ENCODE measurements at regions not wholly inside any gene's neighbourhood (a gene's known extent, or its start where the extent isn't known, plus 50 kb on each side); places are given as distances from the start of the nearest gene placed in this dataset.
"Not testable (repeated sequence)": the region's sequence is repeated elsewhere in the genome, so short reads cannot be mapped to it uniquely, and the experiment has no call there.

GRCh38 chr5:163569284-163569683 lies 63.9 kb downstream of the MAT2B start:
- no peak for DNase-seq (ENCODE audit: extremely low spot score)
- ChIA-PET CTCF (interaction anchor here (1.2 to 4.2 kb wide), 3 partner anchors 9 to 934 kb away, joined by 3 to 27 read pairs (median 4); no protein-coding TSS in a partner anchor), POLR2A (no interaction called here)
- peak; percentile 10 for TF ChIP-seq CTCF (IDR thresholded peaks at IDR 0.05; ENCODE audit: control extremely low read depth, extremely low read depth, low read depth, missing control alignments)

GRCh38 chr5:163571744-163572143 lies 66.3 kb downstream of the MAT2B start:
- no peak for DNase-seq (ENCODE audit: extremely low spot score)
- ChIA-PET CTCF (interaction anchor here (1.1 kb wide), 1 partner anchor 9 kb away, joined by 5 read pairs; no protein-coding TSS in a partner anchor), POLR2A (no interaction called here)
- no peak for TF ChIP-seq CTCF (IDR thresholded peaks at IDR 0.05; ENCODE audit: control extremely low read depth, extremely low read depth, low read depth, missing control alignments)

- ChIA-PET POLR2A (no interaction called here), CTCF (interaction anchor here (0.9 kb wide), 1 partner anchor 10 kb away, joined by 3 read pairs; no protein-coding TSS in a partner anchor)
- DNase-seq (ENCODE audit: extremely low spot score) = no peak
- TF ChIP-seq CTCF (IDR thresholded peaks at IDR 0.05; ENCODE audit: control extremely low read depth, extremely low read depth, low read depth, missing control alignments) = no peak
Observed at GRCh38 chr5:163574472-163575440, 69.3 kb downstream of the MAT2B start.

- no peak for TF ChIP-seq CTCF (IDR thresholded peaks at IDR 0.05; ENCODE audit: control extremely low read depth, extremely low read depth, low read depth, missing control alignments)
- ChIA-PET CTCF (interaction anchor here (4.4 kb wide), 1 partner anchor 11 kb away, joined by 27 read pairs; no protein-coding TSS in a partner anchor), POLR2A (no interaction called here)
- no peak for DNase-seq (ENCODE audit: extremely low spot score)
Observed at GRCh38 chr5:163578652-163579051, 73.2 kb downstream of the MAT2B start.

- POLR2A ChIA-PET = no interaction called here
- DNase-seq (ENCODE audit: extremely low spot score) = no peak
- no peak for TF ChIP-seq CTCF (IDR thresholded peaks at IDR 0.05; ENCODE audit: control extremely low read depth, extremely low read depth, low read depth, missing control alignments)
- CTCF ChIA-PET = interaction anchor here (1.3 to 4.4 kb wide), 3 partner anchors 7 to 15 kb away, joined by 3 to 27 read pairs (median 5); no protein-coding TSS in a partner anchor
Observed at GRCh38 chr5:163579729-163580128, 74.3 kb downstream of the MAT2B start.

GRCh38 chr5:163580516-163580915 lies 75.1 kb downstream of the MAT2B start:
- DNase-seq (ENCODE audit: extremely low spot score) = no peak
- ChIA-PET POLR2A (no interaction called here), CTCF (interaction anchor here (1.3 to 4.4 kb wide), 3 partner anchors 8 to 16 kb away, joined by 3 to 27 read pairs (median 5); no protein-coding TSS in a partner anchor)
- no peak for TF ChIP-seq CTCF (IDR thresholded peaks at IDR 0.05; ENCODE audit: control extremely low read depth, extremely low read depth, low read depth, missing control alignments)

- POLR2A ChIA-PET; CTCF ChIA-PET; DNase-seq (ENCODE audit: extremely low spot score): not testable (repeated sequence)
Observed at GRCh38 chr5:163583491-163584153, 78.2 kb downstream of the MAT2B start.

Measured in GM10248 (cell line).